HG03439 (cell line): ENCODE measurements at regions not wholly inside any gene's neighbourhood (a gene's known extent, or its start where the extent isn't known, plus 50 kb on each side); places are given as distances from the start of the nearest gene placed in this dataset.

Experiments used
- ATAC-seq: cut with Tn5 transposase; IDR thresholded peaks from one replicate; pipeline ENCODE4 v1.9.1; 2021; ENCODE audit warnings: mild to moderate bottlenecking, moderate library complexity; ENCODE audit not compliant: unreplicated experiment

DNA sequence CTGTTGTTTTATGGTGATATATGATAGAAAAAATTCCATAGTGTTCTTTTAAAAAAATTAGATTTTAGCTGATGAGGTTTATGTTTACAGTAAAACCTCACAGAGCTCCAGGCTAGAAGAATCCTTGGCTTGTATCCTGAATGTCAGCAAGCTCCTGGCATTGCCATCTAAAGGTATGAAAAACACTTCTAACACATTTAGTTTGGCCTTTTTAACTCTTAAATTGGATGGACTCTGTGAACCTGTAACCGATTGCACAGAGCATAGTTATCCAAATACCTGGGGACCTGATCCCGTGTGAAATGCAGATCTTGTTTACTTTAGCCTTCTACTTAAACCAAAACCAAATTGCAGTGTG is 241.1 kb upstream of the DCN start:
- ATAC-seq, result no peak

DNA sequence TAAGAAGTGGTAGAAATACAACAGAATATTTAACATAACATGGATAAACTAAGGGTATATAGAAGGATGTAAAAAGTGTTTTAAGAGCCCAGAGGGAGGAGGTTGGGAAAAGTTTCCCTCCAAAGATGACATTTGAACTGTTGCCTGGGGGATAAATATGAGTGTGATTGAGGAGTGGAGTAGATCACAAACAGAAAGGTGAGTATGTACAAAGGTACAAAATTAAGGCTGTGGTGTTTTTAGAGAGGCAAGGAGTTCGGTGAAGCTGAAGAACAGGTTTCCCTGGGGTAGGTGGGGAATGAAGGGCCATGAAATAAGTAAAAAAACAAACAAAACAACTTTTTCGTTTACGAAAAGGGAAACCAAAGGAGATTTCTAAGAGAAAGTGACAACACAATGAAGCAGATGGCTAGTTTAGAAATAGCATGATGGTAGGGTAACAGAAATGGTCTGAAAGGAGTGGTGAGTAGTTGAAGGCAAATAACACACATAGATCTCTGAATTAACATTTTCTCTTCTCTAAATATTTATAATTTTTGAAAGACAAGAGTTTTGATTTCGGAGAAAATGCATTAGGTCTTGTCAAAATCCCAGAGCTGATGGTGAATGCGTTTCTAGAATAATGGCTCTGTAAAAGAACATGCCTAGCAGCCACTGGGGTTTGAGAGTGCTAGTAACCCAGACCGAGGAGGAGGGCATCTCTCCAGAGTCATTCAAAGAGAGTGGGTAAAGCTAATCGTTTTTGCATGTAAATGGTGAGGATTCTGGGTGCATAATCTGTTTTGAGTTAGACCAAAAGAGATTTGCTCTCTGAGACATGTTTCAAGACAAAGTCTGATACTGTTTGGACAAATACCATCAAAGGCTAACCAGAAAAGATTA is 240.4 kb upstream of the DCN start:
- ATAC-seq, result no peak

DNA sequence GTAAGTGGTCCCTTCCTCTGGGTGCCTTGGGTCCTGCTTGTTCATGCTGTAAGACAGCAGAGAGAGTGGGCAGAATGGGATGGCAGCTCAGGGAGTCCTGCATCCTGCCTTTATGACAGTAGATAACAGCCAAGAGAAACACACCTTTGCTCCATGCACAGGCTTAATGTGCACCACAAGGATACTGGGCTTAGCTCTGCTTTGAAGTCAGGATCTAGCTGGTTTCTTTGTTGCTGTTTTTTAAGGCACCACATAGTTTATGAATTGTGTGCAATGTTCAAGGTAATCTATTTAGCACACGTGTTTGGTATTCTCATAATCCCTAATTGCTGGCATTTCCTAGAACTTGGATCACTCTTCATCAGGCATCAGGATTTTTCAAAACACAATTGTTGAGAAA is 239.5 kb upstream of the DCN start:
- no peak for ATAC-seq

DNA sequence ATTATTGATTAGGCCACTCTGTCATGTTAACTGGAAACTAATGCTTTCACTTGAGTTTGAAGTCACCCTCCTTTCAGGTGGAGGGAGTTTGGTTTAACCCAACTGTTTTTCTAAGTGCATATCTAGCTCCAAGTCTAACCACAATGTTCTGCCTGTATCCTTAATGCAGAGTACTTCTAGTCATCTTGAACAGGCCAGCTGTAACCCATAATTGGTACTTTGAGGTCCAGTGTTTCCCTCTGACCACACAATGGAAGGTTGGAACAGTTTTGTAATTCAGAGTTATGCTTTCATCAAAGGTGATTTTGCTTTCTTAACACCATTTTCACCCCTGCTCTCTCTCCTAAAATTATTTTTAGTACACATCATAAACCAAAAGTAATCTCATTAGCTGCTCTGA is 237.2 kb upstream of the DCN start:
- ATAC-seq, result no peak

DNA sequence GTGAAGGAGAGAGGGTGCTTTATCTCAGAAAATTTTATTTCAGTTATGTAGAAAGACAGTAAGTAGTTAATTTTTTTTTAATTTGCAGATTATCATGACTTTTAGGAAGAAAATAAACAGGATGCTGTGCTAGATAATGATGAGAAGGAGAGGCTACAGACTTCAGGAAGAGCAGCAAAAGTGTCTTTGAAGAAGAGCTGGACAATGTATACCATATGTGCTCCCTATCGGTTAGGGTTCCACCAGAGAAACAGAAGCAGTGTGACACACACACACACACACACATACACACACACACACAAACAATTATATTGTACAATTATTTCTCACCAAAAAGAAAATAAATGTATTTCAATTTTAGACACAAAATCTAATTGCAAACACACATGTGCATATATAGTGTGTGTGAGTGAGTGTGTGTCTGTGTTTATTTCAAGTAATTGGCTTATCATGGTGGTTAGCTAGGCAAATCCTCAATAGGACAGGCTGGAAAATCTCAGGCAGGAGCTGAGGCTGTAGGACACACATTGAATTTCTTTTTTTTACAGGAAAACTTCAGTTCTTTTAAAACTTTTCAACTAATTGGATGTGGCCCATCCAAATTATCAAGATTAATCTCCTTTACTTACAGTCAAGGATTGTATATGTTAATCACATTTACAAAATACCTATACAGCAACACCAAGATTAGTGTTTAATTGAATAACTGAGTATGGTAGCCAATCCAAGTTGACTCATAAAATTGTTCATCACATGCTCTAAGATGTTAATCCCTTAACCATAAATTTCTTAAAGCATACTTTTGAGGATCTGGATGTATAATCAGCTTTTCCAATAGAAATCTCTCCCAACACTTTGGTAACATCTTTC is 235.8 kb upstream of the DCN start:
- no peak for ATAC-seq

DNA sequence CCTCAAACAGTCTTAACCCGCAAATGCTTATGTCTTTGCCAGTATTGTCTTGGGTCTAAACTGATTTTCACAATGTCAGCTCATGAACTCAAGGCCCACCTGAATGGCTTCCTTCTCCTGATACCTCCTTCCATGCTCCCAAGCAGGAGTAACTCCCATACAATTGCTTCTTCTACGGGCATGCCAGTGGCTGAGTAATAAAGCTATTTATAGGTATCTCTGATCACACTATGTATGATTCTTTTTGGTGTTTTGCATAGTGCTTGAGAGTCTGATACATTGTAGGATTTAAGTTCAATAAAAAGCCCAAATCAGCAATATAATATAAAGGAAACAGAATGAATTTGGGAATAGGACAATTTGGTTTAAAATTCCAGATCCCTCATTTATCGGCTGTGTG is 235.0 kb upstream of the DCN start:
- ATAC-seq, result no peak

DNA sequence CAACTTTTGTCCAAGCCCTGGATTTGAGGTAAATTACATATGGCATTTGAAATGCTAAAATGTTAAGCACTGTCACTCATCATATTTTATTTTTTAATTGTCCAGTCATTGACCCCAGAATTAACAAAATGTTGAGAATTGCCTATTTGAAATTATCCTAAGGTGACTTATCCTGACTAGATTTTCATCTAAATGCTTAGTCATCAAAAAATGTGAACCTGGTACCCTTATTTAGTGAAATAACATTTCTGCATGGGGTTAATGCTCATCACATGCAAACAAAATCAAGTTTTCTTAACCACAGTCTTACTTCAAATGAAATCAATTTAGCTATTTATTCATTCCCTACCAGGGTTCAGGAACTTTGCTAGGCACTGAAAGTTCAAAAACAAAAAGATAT is 232.0 kb upstream of the DCN start:
- ATAC-seq, result no peak

DNA sequence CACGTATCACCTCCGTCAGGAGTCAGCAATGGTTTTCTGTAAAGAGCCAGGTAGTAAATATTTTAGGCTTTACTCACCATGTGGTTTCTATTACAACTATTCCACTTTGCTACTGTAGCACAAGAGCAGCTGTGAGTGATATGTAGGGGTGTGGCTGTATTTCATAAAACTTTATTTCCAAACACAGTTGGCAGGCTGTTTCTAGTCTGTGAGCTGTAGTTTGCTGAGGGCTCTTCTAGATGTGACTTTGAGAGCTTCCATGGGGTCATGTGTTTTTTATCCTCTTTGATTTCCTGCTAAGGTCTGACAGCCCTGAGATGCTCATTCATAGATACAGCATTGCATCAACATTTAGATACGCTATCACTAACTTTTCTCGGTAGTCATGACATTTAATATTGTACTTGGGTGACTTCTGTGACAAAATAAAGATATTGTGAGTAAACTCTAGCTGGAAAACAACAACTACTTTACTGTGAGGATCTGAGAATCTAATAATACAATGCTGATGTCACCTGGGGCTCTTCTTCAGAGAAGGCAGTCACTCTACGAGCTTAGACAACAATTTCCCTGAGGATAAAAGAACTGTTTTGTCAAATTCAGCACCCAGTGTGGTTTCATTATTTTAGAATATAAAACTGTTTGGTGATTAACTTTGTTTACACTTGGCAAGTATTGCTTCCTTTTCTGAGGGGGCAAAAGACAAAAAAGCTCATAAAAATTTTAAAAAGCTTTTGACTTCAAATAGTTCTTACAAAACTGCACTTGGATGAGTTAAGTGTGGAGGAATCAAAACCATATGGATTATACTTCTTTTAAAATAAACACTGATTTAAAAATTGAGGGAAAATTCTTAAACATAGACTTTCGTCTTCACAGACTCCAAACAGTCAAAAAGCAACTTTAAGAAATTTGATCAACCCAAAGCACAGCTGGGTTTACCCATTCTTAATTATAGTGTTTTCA is 231.2 kb upstream of the DCN start:
- ATAC-seq, result no peak

DNA sequence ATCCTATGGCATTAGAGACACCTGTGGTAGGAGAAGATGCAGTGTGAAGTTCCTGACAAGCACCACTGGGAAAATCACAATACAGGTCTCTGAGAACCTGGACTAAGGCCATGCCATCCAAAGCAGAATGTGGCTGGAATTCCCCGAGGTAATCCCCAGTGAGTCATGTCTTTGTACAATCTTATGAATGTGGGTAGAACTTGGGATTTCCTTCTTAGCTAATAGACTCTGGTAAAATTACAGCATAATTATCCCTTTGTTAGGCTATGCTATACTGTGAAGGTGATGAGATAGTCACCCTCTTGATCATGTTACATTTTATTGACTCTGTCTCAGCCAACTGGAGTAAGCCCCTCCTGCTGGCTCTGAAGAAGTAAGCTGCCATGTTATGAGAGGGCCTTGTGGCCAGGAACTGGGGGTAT is 224.3 kb upstream of the DCN start:
- ATAC-seq, result peak; percentile 52

DNA sequence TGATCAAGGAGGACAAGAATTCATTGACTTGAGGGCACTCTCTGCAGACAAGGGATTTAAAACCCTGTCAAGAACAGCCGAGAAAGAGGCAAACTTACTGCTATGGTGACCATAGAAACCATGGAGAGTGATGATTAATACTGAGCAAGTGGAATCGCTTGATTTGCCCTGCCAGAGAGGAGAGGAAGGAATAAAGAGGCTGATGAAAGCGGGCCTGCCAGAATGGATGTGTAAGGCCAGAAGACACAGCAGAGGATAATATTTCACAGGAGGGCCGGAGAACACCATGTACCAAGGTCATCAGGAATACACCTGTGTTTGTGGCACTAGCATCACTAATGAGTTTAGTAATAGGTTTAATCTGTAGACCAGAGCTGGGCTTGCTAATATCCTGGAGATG is 221.8 kb upstream of the DCN start:
- no peak for ATAC-seq

DNA sequence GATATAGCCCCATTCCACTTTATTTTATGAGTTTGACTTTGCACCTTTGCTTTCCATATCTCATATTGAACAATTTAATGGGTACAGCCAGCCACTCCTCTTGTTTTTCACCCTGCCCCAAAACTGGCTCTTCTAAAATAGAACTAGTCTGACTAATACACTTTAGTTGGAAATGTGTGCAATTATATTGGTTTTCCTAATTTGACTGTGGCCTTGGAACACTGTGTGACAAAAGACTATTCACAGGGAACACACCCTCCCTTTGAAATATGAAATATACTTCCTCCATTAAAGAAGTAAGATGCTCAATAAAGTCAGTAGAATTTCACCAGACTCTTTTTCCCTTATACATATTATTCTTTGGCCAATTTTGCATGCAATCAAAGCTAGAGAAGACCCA is 218.6 kb upstream of the DCN start:
- no peak for ATAC-seq

DNA sequence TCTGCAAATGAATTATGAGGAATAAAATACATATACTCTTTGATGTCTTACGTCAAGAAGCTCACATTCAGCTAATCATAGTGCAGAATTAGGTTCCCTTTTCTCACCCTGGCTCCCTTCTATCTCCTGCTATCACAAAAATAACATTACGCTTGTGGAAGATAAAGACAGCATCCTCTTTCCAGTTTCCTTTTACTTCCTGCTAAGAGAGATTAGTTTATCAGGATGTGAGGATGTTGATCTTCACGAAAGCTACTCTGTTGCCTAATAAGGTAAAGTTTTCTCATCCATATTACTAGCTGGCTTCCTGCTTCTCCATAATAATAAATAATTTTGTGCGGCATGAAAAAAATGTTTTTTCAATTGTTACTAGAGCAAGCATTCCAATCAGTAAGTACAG is 217.7 kb upstream of the DCN start:
- ATAC-seq, result no peak

DNA sequence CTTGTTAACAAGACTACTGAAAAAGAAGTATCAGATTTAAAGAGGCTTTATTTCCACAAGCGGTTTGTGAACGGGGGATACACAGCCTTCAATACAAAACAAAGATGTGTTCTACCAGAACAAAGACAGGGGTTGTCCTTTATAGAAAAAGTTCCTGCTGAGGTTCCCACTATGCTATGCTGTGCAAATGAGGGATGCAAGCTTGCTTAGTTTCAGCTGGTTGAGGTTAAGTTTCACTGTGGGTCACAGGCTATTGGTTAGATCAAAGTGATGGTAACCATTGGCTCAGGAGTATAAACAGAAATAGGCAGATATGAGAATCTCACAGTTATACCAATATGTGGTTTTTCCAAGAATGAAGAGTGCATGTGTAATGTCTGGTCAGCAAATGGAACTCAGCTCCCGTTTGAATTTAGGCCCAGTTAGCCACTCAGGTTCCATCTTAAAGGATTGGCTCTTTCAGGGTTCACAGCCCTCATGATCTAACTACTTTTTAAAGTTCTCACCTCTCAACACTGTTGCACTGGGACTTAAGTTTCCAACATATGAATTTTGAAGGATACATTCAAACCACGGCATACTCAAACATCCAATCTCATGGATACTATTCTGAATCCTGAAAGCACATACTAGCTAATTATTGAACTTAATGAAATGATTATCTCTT is 215.4 kb upstream of the DCN start:
- ATAC-seq, result no peak

DNA sequence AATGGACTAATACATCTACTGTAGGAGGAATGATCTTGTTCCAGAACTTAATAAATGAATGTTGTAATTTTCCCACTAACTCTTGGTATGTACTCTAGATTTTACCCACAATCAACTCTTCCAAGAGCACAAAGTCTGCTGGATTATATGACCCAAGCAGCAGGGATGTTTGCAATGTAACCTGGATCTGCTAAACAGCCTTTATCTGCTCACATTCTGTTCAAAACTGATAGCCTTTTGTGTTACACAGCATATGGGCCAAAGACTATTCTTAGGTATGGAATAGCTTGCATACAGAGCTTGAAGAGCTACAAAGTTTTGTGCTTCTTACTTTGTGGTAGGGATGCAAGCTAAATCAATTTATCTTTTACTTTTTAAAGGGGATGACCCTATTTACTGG is 213.7 kb upstream of the DCN start:
- no peak for ATAC-seq

DNA sequence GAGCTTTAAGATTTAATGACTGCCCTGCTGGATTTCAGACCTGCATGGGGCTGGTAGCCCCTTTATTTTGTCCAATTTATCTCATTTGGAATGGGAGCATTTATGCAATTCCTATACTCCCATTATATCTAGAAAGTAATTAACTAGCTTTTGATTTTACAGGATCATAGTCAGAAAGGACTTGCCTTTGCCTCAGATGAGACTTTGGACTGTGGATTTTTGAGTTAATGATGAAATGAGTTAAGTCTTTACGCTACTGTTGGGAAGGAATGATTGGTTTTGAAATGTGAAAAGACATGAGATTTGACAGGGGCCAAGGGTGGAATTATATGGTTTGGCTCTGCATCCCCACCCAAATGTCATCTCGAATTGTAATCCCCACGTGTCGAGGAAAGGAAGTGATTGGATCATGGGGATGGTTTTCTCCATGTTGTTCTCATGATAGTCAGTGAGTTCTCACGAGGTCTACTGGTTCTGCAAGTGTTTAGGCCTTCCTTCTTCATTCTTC is 213.1 kb upstream of the DCN start:
- ATAC-seq, result no peak

DNA sequence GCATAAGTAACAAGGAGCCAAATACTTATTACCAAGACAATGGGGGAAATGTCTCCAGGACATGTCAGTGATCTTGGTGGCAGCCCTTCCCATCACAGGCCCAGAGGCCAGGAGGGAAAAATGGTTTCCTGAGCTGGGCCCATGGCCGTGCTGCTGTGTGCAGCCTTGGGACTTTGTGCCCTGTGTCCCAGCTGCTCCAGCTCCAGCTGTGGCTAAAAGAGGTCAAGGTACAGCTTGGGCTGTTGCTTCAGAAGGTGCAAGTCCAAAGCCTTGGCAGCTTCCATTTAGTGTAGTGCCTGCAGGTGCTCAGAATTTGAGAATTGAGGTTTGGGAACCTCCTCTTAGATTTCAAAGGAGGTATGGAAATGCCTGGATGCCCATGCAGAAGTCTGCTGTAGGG is 212.3 kb upstream of the DCN start:
- ATAC-seq, result no peak

DNA sequence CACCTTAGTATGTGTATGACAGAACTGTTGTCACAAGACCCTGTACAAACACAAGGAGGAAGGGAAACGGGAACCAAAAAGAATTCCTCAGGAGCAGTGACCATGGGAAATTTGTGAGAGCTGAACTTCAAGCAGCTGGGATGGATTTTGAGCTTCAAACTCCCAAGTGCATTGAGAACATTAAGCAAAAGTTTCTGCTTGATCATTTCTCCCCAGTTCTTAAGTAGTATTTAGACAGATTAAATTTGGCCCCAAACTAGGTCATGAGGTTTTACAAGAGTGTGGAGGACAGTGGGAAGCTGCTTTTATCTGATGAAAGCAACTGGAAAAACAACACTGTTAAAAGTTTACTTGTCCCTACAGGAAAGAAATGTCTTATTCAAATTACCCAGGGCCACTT is 206.0 kb upstream of the DCN start:
- ATAC-seq, result no peak

DNA sequence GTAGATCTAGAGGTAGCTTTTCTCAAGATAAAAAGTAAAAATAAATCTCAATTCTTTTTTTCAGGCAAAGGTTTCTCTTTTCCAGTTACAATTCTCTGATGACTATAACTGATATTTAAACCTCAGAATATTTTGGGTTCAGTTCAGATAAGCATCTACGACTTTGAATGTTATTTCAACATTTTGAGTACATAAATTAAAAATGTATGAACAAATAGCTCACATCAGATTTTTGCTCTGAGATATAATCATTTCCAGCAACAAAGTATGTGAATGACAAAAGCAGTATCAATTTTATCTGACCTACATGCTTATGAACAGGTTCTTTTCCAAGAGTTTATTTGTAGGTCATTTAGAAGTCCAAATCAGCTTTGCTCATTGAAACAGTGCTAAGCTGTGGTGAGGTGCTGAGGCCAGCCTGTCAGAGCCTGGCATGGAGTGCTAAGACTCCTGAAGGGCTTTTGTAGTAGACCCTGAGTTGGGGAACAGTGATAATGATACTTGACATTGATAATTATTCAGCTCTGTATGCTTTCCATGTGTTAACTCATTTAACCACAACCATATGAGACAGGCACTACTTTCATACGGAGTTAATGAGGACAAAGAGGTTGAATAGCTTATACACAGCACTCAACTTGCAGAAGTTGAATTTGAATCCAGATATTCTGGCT is 205.0 kb upstream of the DCN start:
- ATAC-seq, result no peak

DNA sequence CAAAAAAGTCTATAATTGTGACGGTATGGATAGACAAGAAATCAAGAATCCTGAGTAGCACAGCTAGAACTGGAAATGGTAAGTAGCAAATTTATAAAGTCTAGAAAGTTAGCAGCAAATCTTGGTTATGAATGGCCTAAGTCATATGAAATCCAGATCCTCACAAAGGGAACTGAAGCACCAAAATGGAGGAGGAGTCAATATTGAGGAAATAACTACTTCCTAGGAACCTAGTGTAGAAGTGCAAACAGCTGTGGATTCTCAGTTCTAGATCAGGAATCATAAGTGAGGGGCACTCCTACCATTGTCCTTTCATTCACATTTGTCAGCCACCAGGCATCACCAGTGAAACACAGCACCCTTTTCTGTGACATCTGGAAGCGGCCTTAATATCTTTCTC is 202.2 kb upstream of the DCN start:
- no peak for ATAC-seq

DNA sequence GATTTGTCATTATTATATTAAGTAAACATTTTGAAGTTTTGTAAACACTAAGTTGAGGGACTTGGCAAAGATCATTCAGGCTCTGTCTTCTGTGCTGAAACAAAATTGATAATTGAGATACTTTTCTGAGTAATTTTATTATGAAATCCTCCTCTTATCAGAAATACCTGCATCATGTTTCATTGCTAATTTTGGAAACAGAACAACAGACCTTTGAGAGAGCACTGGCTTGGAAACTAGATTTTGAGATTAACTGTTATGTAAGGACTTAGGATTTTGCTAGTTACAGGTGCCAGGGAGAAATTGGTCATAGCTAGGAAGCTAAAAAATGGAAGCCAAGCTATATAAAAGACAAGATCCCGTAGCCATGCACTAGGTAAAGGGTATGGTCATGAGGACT is 201.7 kb upstream of the DCN start:
- no peak for ATAC-seq
